CD4-positive, alpha-beta memory T cell (primary cell): ENCODE measurements at regions not wholly inside any gene's neighbourhood (a gene's known extent, or its start where the extent isn't known, plus 50 kb on each side); places are given as distances from the start of the nearest gene placed in this dataset.

Source experiments
- CTCF ChIA-PET: fragments of 350-600 bp; sonication (Branson Sonifier 250); formaldehyde crosslinking; loops from one replicate; lab custom pipeline; 2021; ENCODE audit warnings: inconsistent platforms; ENCODE audit not compliant: partially characterized antibody; lab: Charles Lee
- POLR2A ChIA-PET: fragments of 350-600 bp; sonication (Branson Sonifier 250); formaldehyde crosslinking; loops from one replicate; lab custom pipeline; 2021; ENCODE audit not compliant: partially characterized antibody; lab: Charles Lee
- DNase-seq, 5 donors: peaks; one replicate each; pipeline versions ENCODE4 v3.0.0 to v3.0.0-alpha.2; 2020 to 2022; ENCODE audit warnings: mixed read lengths in 1 of 5
- H3K27ac ChIP-seq: one replicate; pipeline ENCODE4 v1.7.0; 2013; ENCODE audit warnings: low read depth, low read length
- H3K27me3 ChIP-seq: 2 replicates; pipeline ENCODE4 v1.7.0; 2013; ENCODE audit warnings: mild to moderate bottlenecking, low read length, moderate library complexity; ENCODE audit not compliant: insufficient read depth
- H3K36me3 ChIP-seq: 2 replicates; pipeline ENCODE4 v1.7.0; 2013; ENCODE audit warnings: mild to moderate bottlenecking, low read length, moderate library complexity; ENCODE audit not compliant: insufficient read depth
- H3K4me1 ChIP-seq: 2 replicates; pipeline ENCODE4 v1.7.0; 2013; ENCODE audit warnings: mild to moderate bottlenecking, low read length, moderate library complexity; ENCODE audit not compliant: insufficient read depth
- H3K4me3 ChIP-seq, 2 donors: one replicate each; pipeline ENCODE4 v1.7.0; 2013; ENCODE audit warnings: low read length in 2 of 2, mild to moderate bottlenecking in 1 of 2
- H3K9me3 ChIP-seq, 2 donors: one replicate each; pipeline ENCODE4 v1.7.0; 2013; ENCODE audit warnings: low read length in 2 of 2, control low read depth in 1 of 2; ENCODE audit not compliant: control insufficient read depth in 1 of 2
- H3K27ac Mint-ChIP-seq, 7 donors: one replicate each; pipeline ENCODE4 v1.8.0; 2020 to 2021; ENCODE audit warnings: mixed read lengths in 7 of 7, mild to moderate bottlenecking in 6 of 7, inconsistent platforms in 3 of 7, moderate library complexity in 3 of 7
- H3K27me3 Mint-ChIP-seq, 2 donors: one replicate each; pipeline ENCODE4 v1.8.0; 2020 to 2021; ENCODE audit warnings: mixed read lengths in 2 of 2
- H3K36me3 Mint-ChIP-seq, 2 donors: one replicate each; pipeline ENCODE4 v1.8.0; 2020 to 2021; ENCODE audit warnings: mixed read lengths in 2 of 2, inconsistent platforms in 1 of 2, mild to moderate bottlenecking in 1 of 2
- H3K4me1 Mint-ChIP-seq, 4 donors: one replicate each; pipeline ENCODE4 v1.8.0; 2020 to 2021; ENCODE audit warnings: mixed read lengths in 4 of 4, mild to moderate bottlenecking in 1 of 4
- H3K4me3 Mint-ChIP-seq, 8 donors: one replicate each; pipeline ENCODE4 v1.8.0; 2020 to 2021; ENCODE audit warnings: mixed read lengths in 8 of 8, mild to moderate bottlenecking in 7 of 8, moderate library complexity in 6 of 8, inconsistent platforms in 3 of 8
- H3K9me3 Mint-ChIP-seq, 8 donors: one replicate each; pipeline ENCODE4 v1.8.0; 2020 to 2021; ENCODE audit warnings: mixed read lengths in 8 of 8, mild to moderate bottlenecking in 5 of 8, inconsistent platforms in 3 of 8, moderate library complexity in 1 of 8
- intact Hi-C: fragments of 100-400 bp; cut with micrococcal nuclease; formaldehyde crosslinking; loops from one replicate; pipeline ENCODE4 v1.15.1; 2023

DNA sequence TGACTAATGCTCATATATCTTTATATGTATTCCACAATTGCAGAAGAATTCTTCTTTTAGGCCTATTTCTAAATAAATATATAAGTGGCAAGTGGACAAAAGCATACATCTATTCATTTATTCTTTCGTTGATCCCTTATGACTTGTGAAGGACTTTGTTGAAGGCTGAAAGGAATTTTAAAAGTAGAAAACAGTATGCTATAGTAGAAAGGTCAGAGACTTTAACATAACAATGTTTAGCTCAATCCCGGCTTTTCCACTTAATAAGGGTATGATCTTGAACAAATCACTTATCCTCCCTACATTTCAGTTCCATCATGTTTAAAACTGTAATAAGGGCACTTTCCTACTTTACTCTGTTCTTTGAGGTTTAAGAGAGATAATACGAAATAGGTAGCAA, 672.9 kb downstream of the MECOM start:
- H3K36me3 ChIP-seq = no peaks in the 10 kb centered on the region
- no peak overlapping the region for H3K27ac Mint-ChIP-seq
- H3K27me3 ChIP-seq = no peaks in the 10 kb centered on the region
- H3K4me1 ChIP-seq = no peaks in the 10 kb centered on the region
- H3K36me3 Mint-ChIP-seq = no peaks in the 10 kb centered on the region
- H3K4me3 ChIP-seq = no peak overlapping the region
- no peak for DNase-seq
- H3K9me3 Mint-ChIP-seq = peaks cover 0 to 1% (median 0%) of the 10 kb centered on the region in 8 donors
- no peaks in the 10 kb centered on the region for H3K4me1 Mint-ChIP-seq
- H3K9me3 ChIP-seq = no peaks in the 10 kb centered on the region
- ChIA-PET POLR2A (no interaction called here), CTCF (no interaction called here)
- intact Hi-C loops = no loop called here
- H3K4me3 Mint-ChIP-seq = no peak overlapping the region
- H3K27me3 Mint-ChIP-seq = no peaks in the 10 kb centered on the region
- no peak overlapping the region for H3K27ac ChIP-seq

DNA sequence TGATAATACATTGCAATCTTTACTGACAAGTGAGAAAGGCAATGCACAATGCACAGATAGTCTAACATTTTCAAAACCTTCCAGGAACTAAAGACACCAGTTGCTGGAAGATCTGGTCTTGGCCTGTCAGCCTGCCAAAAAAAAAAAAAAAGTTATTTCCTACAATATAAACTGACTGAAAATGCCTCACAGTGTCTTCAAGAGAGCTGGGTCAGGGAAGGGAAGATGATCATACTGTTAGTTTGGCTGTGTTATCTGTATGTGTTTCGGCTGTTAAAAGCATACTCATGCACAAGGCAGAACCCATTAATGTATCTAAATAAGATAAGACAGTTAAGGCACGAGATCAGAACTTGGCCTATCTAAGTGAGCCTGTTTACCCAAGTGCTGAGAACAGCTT, 673.4 kb downstream of the MECOM start:
- H3K27ac ChIP-seq = no peak overlapping the region
- no peaks in the 10 kb centered on the region for H3K9me3 ChIP-seq
- intact Hi-C loops = no loop called here
- H3K9me3 Mint-ChIP-seq = peaks cover 0 to 1% (median 0%) of the 10 kb centered on the region in 8 donors
- no peaks in the 10 kb centered on the region for H3K4me1 Mint-ChIP-seq
- H3K36me3 ChIP-seq = no peaks in the 10 kb centered on the region
- POLR2A ChIA-PET = no interaction called here
- H3K4me3 Mint-ChIP-seq = no peak overlapping the region
- H3K36me3 Mint-ChIP-seq = no peaks in the 10 kb centered on the region
- CTCF ChIA-PET = no interaction called here
- H3K27me3 Mint-ChIP-seq = no peaks in the 10 kb centered on the region
- H3K27me3 ChIP-seq = no peaks in the 10 kb centered on the region
- H3K4me1 ChIP-seq = no peaks in the 10 kb centered on the region
- H3K4me3 ChIP-seq = no peak overlapping the region
- no peak overlapping the region for H3K27ac Mint-ChIP-seq
- no peak for DNase-seq

DNA sequence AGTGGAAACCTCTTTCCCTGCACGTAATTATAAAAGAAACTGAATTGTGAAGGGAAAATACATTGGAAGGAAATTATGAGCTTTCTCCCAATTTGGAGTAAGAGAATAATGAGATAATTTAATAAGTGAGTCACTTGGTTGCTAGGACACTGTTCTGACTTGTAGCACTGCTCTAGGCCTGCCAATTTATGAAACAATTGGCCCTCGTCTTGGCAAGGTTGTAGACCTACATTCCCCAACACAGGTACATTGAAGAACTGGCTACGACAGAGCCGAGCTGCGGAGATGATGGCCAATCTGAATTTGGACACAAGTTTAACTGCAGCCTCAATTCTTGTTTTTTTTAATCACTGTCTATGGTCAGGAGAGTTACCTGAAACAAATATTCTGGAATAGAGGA, 674.1 kb downstream of the MECOM start:
- Histone ChIP-seq H3K36me3 (no peaks in the 10 kb centered on the region), H3K4me3 (no peak overlapping the region), H3K9me3 (no peaks in the 10 kb centered on the region), H3K4me1 (no peaks in the 10 kb centered on the region), H3K27ac (no peak overlapping the region), H3K27me3 (no peaks in the 10 kb centered on the region)
- intact Hi-C loops = no loop called here
- POLR2A ChIA-PET = no interaction called here
- Mint-ChIP-seq H3K27ac (no peak overlapping the region), H3K4me1 (no peaks in the 10 kb centered on the region), H3K36me3 (no peaks in the 10 kb centered on the region), H3K9me3 (peaks cover 0 to 1% (median 0%) of the 10 kb centered on the region in 8 donors), H3K27me3 (no peaks in the 10 kb centered on the region), H3K4me3 (no peak overlapping the region)
- no peak for DNase-seq
- CTCF ChIA-PET = no interaction called here

DNA sequence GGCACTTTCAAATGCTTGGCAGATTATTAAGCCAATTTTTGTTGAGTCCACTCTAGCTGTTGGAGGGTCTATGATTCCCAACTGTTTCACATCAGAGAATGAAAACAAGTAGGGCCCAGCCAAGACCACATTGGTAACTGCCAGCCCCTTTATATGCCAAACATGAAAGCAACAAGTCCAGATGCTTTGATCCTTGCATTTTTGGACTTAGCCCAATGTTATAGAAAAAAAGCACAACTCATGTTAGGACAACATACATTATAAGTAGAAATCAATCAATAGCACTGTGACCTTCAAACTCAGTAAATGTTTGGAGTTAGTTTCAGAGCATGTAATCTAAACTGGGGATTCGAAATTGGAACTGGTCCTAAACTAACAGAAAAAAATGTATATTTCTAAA, 674.7 kb downstream of the MECOM start:
- H3K27ac ChIP-seq = no peak overlapping the region
- no peaks in the 10 kb centered on the region for H3K36me3 ChIP-seq
- H3K9me3 ChIP-seq = no peaks in the 10 kb centered on the region
- Mint-ChIP-seq H3K27ac (no peak overlapping the region), H3K27me3 (no peaks in the 10 kb centered on the region), H3K9me3 (no peaks in the 10 kb centered on the region), H3K4me3 (no peak overlapping the region), H3K4me1 (no peaks in the 10 kb centered on the region), H3K36me3 (no peaks in the 10 kb centered on the region)
- CTCF ChIA-PET = no interaction called here
- no peak for DNase-seq
- H3K27me3 ChIP-seq = no peaks in the 10 kb centered on the region
- no peak overlapping the region for H3K4me3 ChIP-seq
- intact Hi-C loops = no loop called here
- POLR2A ChIA-PET = no interaction called here
- H3K4me1 ChIP-seq = no peaks in the 10 kb centered on the region

GRCh38 chr3:168984872-168985271, 678.6 kb downstream of the MECOM start:
- H3K4me3 Mint-ChIP-seq = no peak overlapping the region
- Histone ChIP-seq H3K4me3 (no peak overlapping the region), H3K27me3 (no peaks in the 10 kb centered on the region), H3K27ac (no peak overlapping the region), H3K4me1 (no peaks in the 10 kb centered on the region), H3K36me3 (no peaks in the 10 kb centered on the region), H3K9me3 (no peaks in the 10 kb centered on the region)
- ChIA-PET POLR2A (no interaction called here), CTCF (no interaction called here)
- no peak overlapping the region for H3K27ac Mint-ChIP-seq
- H3K4me1 Mint-ChIP-seq = no peaks in the 10 kb centered on the region
- no peak for DNase-seq
- H3K9me3 Mint-ChIP-seq = no peaks in the 10 kb centered on the region
- H3K36me3 Mint-ChIP-seq = no peaks in the 10 kb centered on the region
- H3K27me3 Mint-ChIP-seq = no peaks in the 10 kb centered on the region
- intact Hi-C loops = no loop called here

- H3K27me3 Mint-ChIP-seq = no peaks in the 10 kb centered on the region
- no peak overlapping the region for H3K27ac ChIP-seq
- POLR2A ChIA-PET = no interaction called here
- H3K9me3 Mint-ChIP-seq = no peaks in the 10 kb centered on the region
- H3K9me3 ChIP-seq = no peaks in the 10 kb centered on the region
- no peaks in the 10 kb centered on the region for H3K36me3 ChIP-seq
- H3K4me1 Mint-ChIP-seq = no peaks in the 10 kb centered on the region
- H3K27ac Mint-ChIP-seq = no peak overlapping the region
- CTCF ChIA-PET = no interaction called here
- H3K27me3 ChIP-seq = no peaks in the 10 kb centered on the region
- H3K4me3 Mint-ChIP-seq = no peak overlapping the region
- H3K4me1 ChIP-seq = no peaks in the 10 kb centered on the region
- no peak overlapping the region for H3K4me3 ChIP-seq
- H3K36me3 Mint-ChIP-seq = no peaks in the 10 kb centered on the region
- DNase-seq = no peak
- intact Hi-C loops = no loop called here
These were observed 680.5 kb downstream of the MECOM start for GRCh38 chr3:168983046-168983445.

DNA sequence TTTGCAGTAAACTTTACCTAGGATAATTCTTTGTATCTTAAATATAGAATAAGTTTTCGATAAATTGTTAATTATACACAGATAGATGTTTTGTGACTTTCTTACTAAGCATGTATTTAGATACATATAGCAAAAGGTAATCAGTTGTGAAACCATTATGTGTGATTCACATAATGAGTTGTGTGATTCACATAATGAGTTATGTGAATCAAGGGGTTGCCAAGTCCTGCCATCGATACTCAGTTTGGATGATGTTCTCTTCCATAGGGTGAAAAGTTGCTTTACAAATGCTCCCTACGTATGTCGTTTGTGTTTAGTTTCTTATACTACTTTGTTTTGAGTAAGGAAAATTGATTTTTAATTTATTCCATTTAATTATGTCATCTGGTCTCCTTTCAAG, 682.1 kb downstream of the MECOM start:
- Histone ChIP-seq H3K9me3 (no peaks in the 10 kb centered on the region), H3K36me3 (no peaks in the 10 kb centered on the region), H3K4me3 (no peak overlapping the region), H3K27me3 (no peaks in the 10 kb centered on the region), H3K27ac (no peak overlapping the region), H3K4me1 (no peaks in the 10 kb centered on the region)
- DNase-seq = no peak
- ChIA-PET POLR2A (no interaction called here), CTCF (no interaction called here)
- Mint-ChIP-seq H3K4me1 (no peaks in the 10 kb centered on the region), H3K36me3 (no peaks in the 10 kb centered on the region), H3K9me3 (no peaks in the 10 kb centered on the region), H3K27ac (no peak overlapping the region), H3K27me3 (no peaks in the 10 kb centered on the region), H3K4me3 (no peak overlapping the region)
- intact Hi-C loops = no loop called here

- Mint-ChIP-seq H3K4me3 (no peak overlapping the region), H3K4me1 (no peaks in the 10 kb centered on the region), H3K36me3 (no peaks in the 10 kb centered on the region), H3K27me3 (no peaks in the 10 kb centered on the region), H3K27ac (no peak overlapping the region), H3K9me3 (no peaks in the 10 kb centered on the region)
- no peaks in the 10 kb centered on the region for H3K27me3 ChIP-seq
- intact Hi-C loops = no loop called here
- ChIA-PET POLR2A (no interaction called here), CTCF (no interaction called here)
- H3K4me3 ChIP-seq = no peak overlapping the region
- H3K36me3 ChIP-seq = no peaks in the 10 kb centered on the region
- H3K27ac ChIP-seq = no peak overlapping the region
- no peaks in the 10 kb centered on the region for H3K4me1 ChIP-seq
- DNase-seq = no peak
- no peaks in the 10 kb centered on the region for H3K9me3 ChIP-seq
These were observed 685.7 kb downstream of the MECOM start for GRCh38 chr3:168977716-168978374.
